ENCODE measurements at regions not wholly inside any gene's neighbourhood (a gene's known extent, or its start where the extent isn't known, plus 50 kb on each side); places are given as distances from the start of the nearest gene placed in this dataset.

GRCh38 chr4:35491093-35491492 lies 753.2 kb downstream of the ARAP2 start:
- TF ChIP-seq CTCF (IDR thresholded peaks at IDR 0.05 in 4 of 5, conservative IDR thresholded peaks at IDR 0.05 in 1 of 5), result no peak
- TF ChIP-seq POLR2A (IDR thresholded peaks at IDR 0.05), result no peak
